Liver (tissue), 8 donors: ENCODE measurements at regions not wholly inside any gene's neighbourhood (a gene's known extent, or its start where the extent isn't known, plus 50 kb on each side); places are given as distances from the start of the nearest gene placed in this dataset.

Source experiments
- DNase-seq: peaks from one replicate; pipeline ENCODE4 v3.0.0-alpha.2; 2017; ENCODE audit warnings: low spot score
- H3K27ac ChIP-seq, 2 donors: one replicate each; pipeline ENCODE4 v1.7.0; 2013; ENCODE audit warnings: inconsistent platforms in 2 of 2, low read length in 2 of 2, control low read depth in 1 of 2, low read depth in 1 of 2, mild to moderate bottlenecking in 1 of 2
- H3K27me3 ChIP-seq, 4 donors: one replicate each; pipeline versions ENCODE4 v1.6.1 to v1.7.0; 2013; ENCODE audit warnings: low read length in 3 of 4, inconsistent platforms in 1 of 4, mild to moderate bottlenecking in 1 of 4, moderate library complexity in 1 of 4; ENCODE audit not compliant: control insufficient read depth in 4 of 4, insufficient read depth in 4 of 4
- H3K36me3 ChIP-seq, 4 donors: one replicate each; pipeline versions ENCODE4 v1.6.1 to v1.7.0; 2013; ENCODE audit warnings: low read length in 3 of 4, mild to moderate bottlenecking in 3 of 4, low read depth in 1 of 4, moderate library complexity in 1 of 4; ENCODE audit not compliant: control insufficient read depth in 4 of 4, insufficient read depth in 3 of 4
- H3K4me1 ChIP-seq, 4 donors: one replicate each; pipeline versions ENCODE4 v1.6.1 to v1.7.0; 2013; ENCODE audit warnings: low read length in 3 of 4, mild to moderate bottlenecking in 3 of 4, moderate library complexity in 1 of 4; ENCODE audit not compliant: control insufficient read depth in 4 of 4, insufficient read depth in 4 of 4
- H3K4me3 ChIP-seq, 3 donors: one replicate each; pipeline versions ENCODE4 v1.6.1 to v1.7.0; 2013; ENCODE audit warnings: low read length in 3 of 3, control low read depth in 1 of 3, low read depth in 1 of 3, mild to moderate bottlenecking in 1 of 3
- H3K9ac ChIP-seq, 2 donors: one replicate each; pipeline ENCODE4 v1.7.0; 2013; ENCODE audit warnings: low read length in 2 of 2, mild to moderate bottlenecking in 2 of 2, moderate library complexity in 2 of 2, control low read depth in 1 of 2, low read depth in 1 of 2
- H3K9me3 ChIP-seq, 4 donors: one replicate each; pipeline versions ENCODE4 v1.6.1 to v1.7.0; 2013; ENCODE audit warnings: low read length in 3 of 4; ENCODE audit not compliant: control insufficient read depth in 4 of 4
- ATF3 ChIP-seq: IDR thresholded peaks from 2 replicates; pipeline ENCODE4 v1.6.1; 2016; ENCODE audit warnings: antibody characterized with exemption
- CTCF ChIP-seq: fragments of 150-350 bp; IDR thresholded peaks from 2 replicates; pipeline ENCODE4 v1.5.1; 2017; ENCODE audit warnings: improper control_type of control experiment, low read depth, low read length; ENCODE audit not compliant: missing input control
- EGR1 ChIP-seq, 2 donors: IDR thresholded peaks; 2 replicates each; pipeline ENCODE4 v1.6.1; 2016 to 2018; ENCODE audit warnings: antibody characterized with exemption in 2 of 2, low read depth in 2 of 2
- FOXA1 ChIP-seq: IDR thresholded peaks from 2 replicates; pipeline ENCODE4 v1.6.1; 2016; ENCODE audit warnings: antibody characterized with exemption
- FOXA2 ChIP-seq: IDR thresholded peaks from 2 replicates; pipeline ENCODE4 v1.6.1; 2016; ENCODE audit warnings: antibody characterized with exemption
- GABPA ChIP-seq, 2 donors: IDR thresholded peaks in 1 of 2; conservative IDR thresholded peaks in 1 of 2; 2 replicates each; pipeline ENCODE4 v1.6.1; 2016; ENCODE audit warnings: antibody characterized with exemption in 2 of 2, mild to moderate bottlenecking in 1 of 2, moderate library complexity in 1 of 2
- HNF4A ChIP-seq, 2 donors: conservative IDR thresholded peaks; 2 replicates each; pipeline ENCODE4 v1.6.1; 2016; ENCODE audit warnings: antibody characterized with exemption in 2 of 2, mild to moderate bottlenecking in 2 of 2
- HNF4G ChIP-seq: IDR thresholded peaks from 2 replicates; pipeline ENCODE4 v1.6.1; 2016; ENCODE audit warnings: antibody characterized with exemption
- JUND ChIP-seq, 2 donors: IDR thresholded peaks; 2 replicates each; pipeline ENCODE4 v1.6.1; 2016; ENCODE audit warnings: antibody characterized with exemption in 2 of 2
- MAX ChIP-seq: IDR thresholded peaks from 2 replicates; pipeline ENCODE4 v1.6.1; 2016; ENCODE audit warnings: antibody characterized with exemption
- NR2F2 ChIP-seq: IDR thresholded peaks from 2 replicates; pipeline ENCODE4 v1.6.1; 2016; ENCODE audit warnings: antibody characterized with exemption
- RAD21 ChIP-seq, 2 donors: IDR thresholded peaks; 2 replicates each; pipeline ENCODE4 v1.6.1; 2016; ENCODE audit warnings: antibody characterized with exemption in 2 of 2, mild to moderate bottlenecking in 2 of 2
- REST ChIP-seq: IDR thresholded peaks from 2 replicates; pipeline ENCODE4 v1.6.1; 2016; ENCODE audit warnings: antibody characterized with exemption, mild to moderate bottlenecking
- RXRA ChIP-seq, 2 donors: IDR thresholded peaks; 2 replicates each; pipeline ENCODE4 v1.6.1; 2017 to 2018; ENCODE audit warnings: antibody characterized with exemption in 2 of 2, mild to moderate bottlenecking in 1 of 2
- SP1 ChIP-seq: IDR thresholded peaks from 2 replicates; pipeline ENCODE4 v1.6.1; 2018; ENCODE audit warnings: antibody characterized with exemption, mild to moderate bottlenecking
- TAF1 ChIP-seq: conservative IDR thresholded peaks from 2 replicates; pipeline ENCODE4 v1.6.1; 2016; ENCODE audit warnings: antibody characterized with exemption, mild to moderate bottlenecking
- YY1 ChIP-seq: IDR thresholded peaks from 2 replicates; pipeline ENCODE4 v1.6.1; 2016; ENCODE audit warnings: antibody characterized with exemption, mild to moderate bottlenecking
- ZBTB33 ChIP-seq: IDR thresholded peaks from 2 replicates; pipeline ENCODE4 v1.6.1; 2016; ENCODE audit warnings: antibody characterized with exemption
- WGBS: extraction: QIAGEN DNeasy Blood & Tissue Kit; methylation state at CpG from one replicate; pipeline ENCODE4 v1.1.7; 2013; 5-methylcytosine and 5-hydroxymethylcytosine counted together
- donor health status: healthy.
- donor health status: healthy.
- donor health status: healthy.
- donor health status: healthy.
- donor health status: healthy.

GRCh38 chr14:99043267-99043615 is 228.8 kb downstream of the BCL11B start:
- no peak for DNase-seq
- no peaks in the 10 kb centered on the region for H3K4me1 ChIP-seq
- H3K4me3 ChIP-seq = no peak overlapping the region
- H3K9me3 ChIP-seq = no peaks in the 10 kb centered on the region
- H3K36me3 ChIP-seq = no peaks in the 10 kb centered on the region
- H3K9ac ChIP-seq = no peak overlapping the region
- no peak for TF ChIP-seq ZBTB33
- TF ChIP-seq REST = no peak
- no peak for TF ChIP-seq RXRA (IDR thresholded peaks at IDR 0.05)
- TF ChIP-seq GABPA (IDR thresholded peaks at IDR 0.05 in 1 of 2, conservative IDR thresholded peaks at IDR 0.05 in 1 of 2) = no peak
- TF ChIP-seq YY1 = no peak
- H3K27me3 ChIP-seq = peaks cover 0 to under 1% (median 0%) of the 10 kb centered on the region in 4 donors
- WGBS = 78% methylated on average over 5 of the region's 5 CpGs
- H3K27ac ChIP-seq = no peak overlapping the region

GRCh38 chr14:99043756-99044155 is 228.2 kb downstream of the BCL11B start:
- Histone ChIP-seq H3K27ac (no peak overlapping the region), H3K9ac (no peak overlapping the region), H3K27me3 (peaks cover 0 to 3% (median 0%) of the 10 kb centered on the region in 4 donors), H3K4me1 (no peaks in the 10 kb centered on the region), H3K9me3 (no peaks in the 10 kb centered on the region), H3K36me3 (no peaks in the 10 kb centered on the region), H3K4me3 (no peak overlapping the region)
- no peak for DNase-seq
- no peak for TF ChIP-seq HNF4A (conservative IDR thresholded peaks at IDR 0.05)
- no peak for TF ChIP-seq RXRA (IDR thresholded peaks at IDR 0.05)
- no peak for TF ChIP-seq MAX
- TF ChIP-seq RAD21 (IDR thresholded peaks at IDR 0.05) = no peak
- TF ChIP-seq FOXA1 = no peak
- TF ChIP-seq EGR1 (IDR thresholded peaks at IDR 0.05; ENCODE audit: low read depth in 2 of 2) = no peak
- TF ChIP-seq HNF4G = no peak
- no peak for TF ChIP-seq CTCF
- no peak for TF ChIP-seq GABPA (IDR thresholded peaks at IDR 0.05 in 1 of 2, conservative IDR thresholded peaks at IDR 0.05 in 1 of 2)
- TF ChIP-seq SP1 = no peak
- no peak for TF ChIP-seq REST
- no peak for TF ChIP-seq FOXA2
- no peak for TF ChIP-seq YY1
- no peak for TF ChIP-seq ZBTB33
- no peak for TF ChIP-seq JUND (IDR thresholded peaks at IDR 0.05)
- no peak for TF ChIP-seq TAF1
- TF ChIP-seq NR2F2 = no peak
- TF ChIP-seq ATF3 = no peak
- WGBS = 87% methylated on average over 1 of the region's 1 CpG
